SJSA1 (cell line): ENCODE measurements at regions not wholly inside any gene's neighbourhood (a gene's known extent, or its start where the extent isn't known, plus 50 kb on each side); places are given as distances from the start of the nearest gene placed in this dataset.

Experiments
- DNase-seq, 2 experiments: peaks; one replicate each; pipeline ENCODE4 v3.0.0-alpha.2; 2015 to 2020; ENCODE audit warnings: low spot score in 2 of 2, low read depth in 1 of 2
- H3K27ac ChIP-seq: fragments of 250-450 bp; sonication (Bioruptor Pico); 2 replicates; pipeline ENCODE4 v1.5.1; 2020; ENCODE audit warnings: mild to moderate bottlenecking, moderate library complexity
- H3K27me3 ChIP-seq: fragments of 250-450 bp; sonication (Bioruptor Pico); replicated peaks from 2 replicates; pipeline ENCODE4 v1.5.1; 2020; ENCODE audit warnings: mild to moderate bottlenecking, moderate library complexity
- H3K36me3 ChIP-seq: fragments of 250-450 bp; sonication (Bioruptor Pico); 2 replicates; pipeline ENCODE4 v1.5.1; 2020; ENCODE audit warnings: mild to moderate bottlenecking
- H3K4me1 ChIP-seq: fragments of 250-450 bp; sonication (Bioruptor Pico); replicated peaks from 2 replicates; pipeline ENCODE4 v1.6.1; 2021; ENCODE audit warnings: mild to moderate bottlenecking
- H3K4me3 ChIP-seq: fragments of 250-450 bp; sonication (Bioruptor Pico); 2 replicates; pipeline ENCODE4 v1.5.1; 2020; ENCODE audit warnings: mild to moderate bottlenecking
- H3K9me3 ChIP-seq: fragments of 250-450 bp; sonication (Bioruptor Pico); replicated peaks from 2 replicates; pipeline ENCODE4 v1.5.1; 2020; ENCODE audit warnings: mild to moderate bottlenecking

DNA sequence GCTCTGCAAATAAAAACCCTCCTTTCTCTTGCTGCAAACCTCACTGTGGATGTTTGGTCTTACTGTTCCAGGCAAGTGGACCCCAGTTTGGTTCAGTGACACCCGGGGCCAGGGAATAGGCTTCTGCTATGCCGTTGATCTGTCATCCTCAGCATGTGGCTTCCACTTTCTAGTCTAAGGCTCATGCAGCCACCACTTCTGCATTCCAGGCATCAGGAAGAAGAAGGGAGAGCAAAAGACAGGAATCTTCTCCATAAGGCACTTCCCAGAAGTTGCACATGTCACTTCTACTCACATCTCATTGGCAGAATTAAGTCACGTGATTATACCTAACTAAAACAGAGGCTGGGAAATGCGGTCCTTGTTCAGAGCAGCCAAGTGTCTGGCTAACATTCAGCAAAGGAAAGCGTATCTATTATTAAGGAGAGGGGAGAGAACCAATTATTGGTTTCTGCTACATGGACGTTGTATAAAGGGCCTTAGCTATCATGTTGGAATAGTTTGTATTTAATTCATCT, 173.6 kb upstream of the PFN2 start:
- no peak for DNase-seq
- no peaks in the 10 kb centered on the region for H3K36me3 ChIP-seq
- no peak overlapping the region for H3K27ac ChIP-seq
- peaks cover 20% of the 10 kb centered on the region for H3K4me1 ChIP-seq
- no peaks in the 10 kb centered on the region for H3K27me3 ChIP-seq
- H3K9me3 ChIP-seq, result no peaks in the 10 kb centered on the region
- no peak overlapping the region for H3K4me3 ChIP-seq

DNA sequence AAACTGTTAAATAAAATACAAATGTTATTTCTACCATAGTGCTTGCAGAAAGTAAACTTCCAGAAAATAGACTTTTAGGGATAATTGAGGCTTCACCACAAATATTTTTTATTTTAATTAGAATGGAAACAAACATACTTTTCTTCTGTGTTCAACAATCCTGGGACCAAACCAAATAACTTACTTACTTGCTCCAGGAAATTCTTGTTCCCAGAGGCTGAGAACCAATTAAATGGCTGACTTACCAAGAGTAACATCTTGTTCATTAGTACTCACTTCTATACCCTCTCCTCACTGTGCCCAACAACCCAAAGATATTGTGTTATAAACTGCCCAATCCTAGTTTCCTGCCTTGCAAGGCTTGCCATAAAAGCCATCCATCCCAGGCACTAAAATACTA, 172.2 kb upstream of the PFN2 start:
- Histone ChIP-seq H3K36me3 (no peaks in the 10 kb centered on the region), H3K4me1 (peaks cover 15% of the 10 kb centered on the region), H3K4me3 (no peak overlapping the region), H3K27me3 (no peaks in the 10 kb centered on the region), H3K9me3 (no peaks in the 10 kb centered on the region), H3K27ac (no peak overlapping the region)
- no peak for DNase-seq

DNA sequence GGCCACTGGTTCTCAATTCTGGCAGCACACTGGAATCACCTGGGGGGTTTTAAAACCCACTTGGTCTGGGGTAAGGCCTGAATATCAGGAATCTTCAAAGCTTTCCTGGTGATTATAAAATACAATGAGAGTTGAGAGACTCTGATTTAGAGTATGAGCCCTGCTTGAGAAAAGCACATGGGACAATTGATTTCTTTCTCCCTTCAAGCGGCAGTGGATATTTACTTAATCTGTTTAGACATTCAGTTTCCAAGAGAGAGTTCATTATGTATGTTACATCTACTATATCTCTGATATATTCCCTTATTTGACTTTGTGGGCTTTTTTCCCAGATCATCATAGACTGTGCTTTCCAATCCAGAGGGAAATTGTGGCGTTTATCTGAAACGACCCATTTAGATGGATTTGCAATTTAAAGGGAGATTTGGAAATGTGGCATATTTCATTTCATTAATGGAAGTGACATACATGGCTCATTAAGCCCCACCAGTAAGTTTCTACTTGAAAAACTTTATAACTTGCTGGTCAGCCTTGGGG, 171.2 kb upstream of the PFN2 start:
- no peak for DNase-seq
- no peaks in the 10 kb centered on the region for H3K27me3 ChIP-seq
- H3K4me1 ChIP-seq, result peaks cover 4% of the 10 kb centered on the region
- no peak overlapping the region for H3K4me3 ChIP-seq
- H3K9me3 ChIP-seq, result no peaks in the 10 kb centered on the region
- no peak overlapping the region for H3K27ac ChIP-seq
- no peaks in the 10 kb centered on the region for H3K36me3 ChIP-seq

DNA sequence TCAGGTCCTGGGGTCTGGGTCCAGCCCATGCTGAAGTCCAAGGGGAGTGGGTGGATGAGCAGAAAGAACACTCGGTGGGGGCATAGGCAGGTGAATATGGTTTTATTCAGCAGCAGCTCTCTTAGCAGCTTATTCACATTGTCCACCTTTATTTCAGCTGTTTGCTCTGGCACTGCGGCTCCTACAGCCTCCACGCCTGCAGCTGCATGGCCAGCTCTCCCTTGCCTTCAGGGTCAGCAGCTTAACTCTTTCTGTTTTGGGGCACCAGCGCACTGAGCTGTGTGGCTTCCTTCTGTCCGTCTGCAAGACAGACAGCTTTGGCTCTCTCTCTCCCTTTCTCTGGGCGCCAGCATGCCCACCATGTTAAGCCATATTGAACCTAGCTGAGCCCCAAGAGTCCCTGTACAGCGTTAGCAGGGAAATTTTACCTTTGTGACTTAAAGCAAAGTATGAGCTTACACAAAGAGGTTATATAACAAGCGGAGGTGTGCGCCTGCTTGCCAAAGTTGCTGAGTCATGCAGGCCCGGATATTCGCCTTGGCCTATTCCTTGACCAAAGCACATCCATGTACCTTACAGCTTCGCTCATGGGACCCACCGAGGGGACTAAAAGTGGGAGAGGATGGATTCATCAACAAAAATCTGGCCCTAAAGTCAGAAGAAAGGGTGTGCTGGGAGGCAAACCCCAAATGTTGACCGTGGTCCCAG, 170.1 kb upstream of the PFN2 start:
- no peak overlapping the region for H3K27ac ChIP-seq
- H3K27me3 ChIP-seq, result no peaks in the 10 kb centered on the region
- no peak overlapping the region for H3K4me3 ChIP-seq
- H3K4me1 ChIP-seq, result 0 out of 2 replicates have a peak, but pooled peaks cover 3% of the 10 kb centered on the region
- no peaks in the 10 kb centered on the region for H3K9me3 ChIP-seq
- DNase-seq, result no peak
- H3K36me3 ChIP-seq, result no peaks in the 10 kb centered on the region

DNA sequence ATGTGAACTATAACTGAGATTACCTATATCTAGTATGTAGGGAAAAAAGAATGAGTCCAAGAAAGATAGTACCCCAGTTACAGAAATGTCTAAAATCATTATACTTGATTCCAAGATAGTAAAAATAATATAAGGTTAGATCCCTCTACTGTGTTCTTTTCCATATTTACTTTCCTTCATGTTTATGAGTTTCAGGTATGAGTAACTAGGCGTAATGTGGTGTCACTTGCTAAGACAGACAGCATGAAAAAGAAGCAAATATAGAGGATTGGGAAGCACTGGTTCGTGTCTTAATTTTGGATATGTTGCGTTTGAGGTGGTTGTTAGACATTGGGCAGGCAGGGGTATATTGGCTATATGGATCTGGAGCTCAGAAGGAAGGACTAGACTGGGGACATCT, 168.1 kb upstream of the PFN2 start:
- H3K4me1 ChIP-seq, result peaks cover 10% of the 10 kb centered on the region
- H3K27ac ChIP-seq, result no peak overlapping the region
- H3K27me3 ChIP-seq, result no peaks in the 10 kb centered on the region
- no peak overlapping the region for H3K4me3 ChIP-seq
- no peaks in the 10 kb centered on the region for H3K9me3 ChIP-seq
- DNase-seq, result no peak
- no peaks in the 10 kb centered on the region for H3K36me3 ChIP-seq

DNA sequence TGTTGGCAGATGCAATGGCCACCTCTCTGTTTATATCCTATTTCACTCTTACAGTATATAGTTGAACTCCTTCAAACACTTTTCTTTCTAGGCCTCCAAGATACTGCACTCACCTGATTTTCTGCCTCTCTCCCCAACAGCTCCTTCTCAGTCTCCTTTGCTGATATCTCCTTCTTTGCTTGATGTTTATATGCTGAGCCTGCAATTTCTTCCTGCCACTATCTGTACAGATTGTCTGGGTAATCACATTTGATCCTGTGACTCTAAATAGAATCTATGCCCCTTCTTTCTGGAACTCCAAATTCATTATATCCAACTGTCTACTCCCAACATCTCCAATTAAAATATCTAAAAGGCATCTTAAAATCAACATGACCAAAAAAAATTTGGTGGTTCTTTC, 165.5 kb upstream of the PFN2 start:
- DNase-seq, result no peak
- Histone ChIP-seq H3K36me3 (no peaks in the 10 kb centered on the region), H3K4me1 (peaks cover 9% of the 10 kb centered on the region), H3K27ac (no peak overlapping the region), H3K4me3 (no peak overlapping the region), H3K27me3 (no peaks in the 10 kb centered on the region), H3K9me3 (no peaks in the 10 kb centered on the region)

DNA sequence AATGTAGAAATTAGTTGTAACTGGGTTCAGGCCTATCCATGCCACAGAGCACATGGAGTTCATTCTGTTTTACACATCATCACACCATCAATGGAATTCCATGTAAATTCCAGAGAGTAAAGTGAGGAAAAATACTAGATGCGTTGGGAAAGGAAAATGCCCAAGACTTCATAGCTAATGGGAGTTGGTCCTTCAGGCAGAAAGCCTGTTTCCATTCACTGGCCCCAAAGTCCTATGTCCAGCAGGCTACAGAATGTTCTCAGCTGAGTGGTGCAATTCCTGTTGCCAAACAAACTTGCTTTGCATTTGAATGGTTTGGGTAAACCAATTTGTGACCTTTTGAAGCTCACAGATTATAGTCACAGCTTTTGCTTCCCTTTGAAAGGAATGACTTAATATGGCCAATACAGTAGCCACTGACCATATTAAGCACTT, 164.6 kb upstream of the PFN2 start:
- no peaks in the 10 kb centered on the region for H3K27me3 ChIP-seq
- no peak overlapping the region for H3K27ac ChIP-seq
- H3K9me3 ChIP-seq, result no peaks in the 10 kb centered on the region
- peak in 1 of 2 experiments; percentile 10 for DNase-seq
- H3K36me3 ChIP-seq, result no peaks in the 10 kb centered on the region
- peaks cover 9% of the 10 kb centered on the region for H3K4me1 ChIP-seq
- no peak overlapping the region for H3K4me3 ChIP-seq

DNA sequence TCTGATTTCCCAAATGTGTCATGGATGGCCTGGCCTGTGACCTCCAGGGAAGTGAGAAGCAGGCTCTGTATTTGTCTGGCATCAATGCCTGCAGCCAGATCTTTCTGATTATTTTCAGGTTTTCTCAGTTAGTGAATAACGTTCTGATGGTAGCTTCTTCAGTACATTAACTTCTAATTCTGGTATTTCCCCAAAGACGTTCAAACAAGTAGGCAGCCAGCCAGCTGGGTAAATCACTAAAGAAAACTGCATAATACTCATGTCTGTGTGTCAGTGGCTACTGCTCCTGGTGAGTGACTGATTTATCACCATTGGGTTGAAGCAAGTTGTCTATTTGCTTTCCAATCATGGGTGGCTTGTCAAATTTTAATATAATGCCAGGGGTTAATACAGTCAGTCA, 162.6 kb upstream of the PFN2 start:
- Histone ChIP-seq H3K9me3 (no peaks in the 10 kb centered on the region), H3K36me3 (no peaks in the 10 kb centered on the region), H3K27me3 (no peaks in the 10 kb centered on the region), H3K4me1 (peaks cover 9% of the 10 kb centered on the region), H3K4me3 (no peak overlapping the region), H3K27ac (no peak overlapping the region)
- DNase-seq, result no peak

DNA sequence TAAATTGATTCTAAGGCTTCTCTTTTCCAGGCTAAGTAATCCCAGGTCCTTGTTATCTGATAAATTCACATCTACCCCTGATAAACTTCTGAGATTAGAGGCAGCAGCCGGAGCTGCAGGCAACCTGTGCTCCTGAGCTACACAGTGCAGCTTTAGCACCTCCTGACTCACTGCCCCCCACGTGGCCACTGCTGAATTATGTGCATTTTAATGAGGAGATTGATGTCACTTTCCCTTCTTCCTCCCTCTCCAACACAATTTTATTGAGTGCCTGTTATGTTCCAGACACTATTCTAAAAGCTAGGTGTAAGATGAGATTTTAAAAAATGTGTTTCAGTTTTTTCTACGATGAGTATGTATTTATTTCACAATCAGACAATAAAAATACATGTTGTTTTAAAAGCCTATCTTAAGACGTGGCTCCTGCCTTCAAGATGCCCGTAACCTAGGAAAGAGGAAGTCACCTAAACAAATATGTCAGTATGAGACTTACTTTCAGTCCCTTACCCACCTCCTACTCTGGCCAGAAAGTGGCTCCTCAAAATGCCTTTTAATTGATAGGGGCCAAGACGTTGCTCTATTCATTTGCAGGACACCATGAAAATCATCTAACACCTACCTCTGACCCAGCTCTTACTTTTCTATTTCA, 161.5 kb upstream of the PFN2 start:
- Histone ChIP-seq H3K4me3 (no peak overlapping the region), H3K9me3 (no peaks in the 10 kb centered on the region), H3K36me3 (no peaks in the 10 kb centered on the region), H3K27me3 (no peaks in the 10 kb centered on the region), H3K27ac (no peak overlapping the region), H3K4me1 (peaks cover 9% of the 10 kb centered on the region)
- DNase-seq, result no peak

DNA sequence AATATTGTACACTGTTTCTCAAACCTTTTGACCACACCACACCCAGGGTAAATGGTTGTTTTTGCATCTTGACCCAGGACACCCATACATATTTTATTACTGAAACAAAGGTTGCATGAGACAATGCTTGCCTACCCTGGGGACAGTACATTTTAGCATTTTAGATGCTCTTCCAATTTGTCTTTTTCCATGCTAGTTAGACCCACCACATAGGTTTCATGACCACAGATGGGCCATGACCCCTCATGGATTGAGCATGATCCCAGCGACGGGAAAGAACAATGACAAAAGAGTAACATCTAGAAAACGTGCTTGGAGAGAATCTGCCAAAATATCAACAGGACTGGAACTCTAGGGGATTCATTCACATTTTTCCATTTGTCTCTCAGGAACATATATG, 161.0 kb upstream of the PFN2 start:
- H3K4me1 ChIP-seq, result peaks cover 9% of the 10 kb centered on the region
- H3K27ac ChIP-seq, result no peak overlapping the region
- no peaks in the 10 kb centered on the region for H3K9me3 ChIP-seq
- no peak for DNase-seq
- no peaks in the 10 kb centered on the region for H3K27me3 ChIP-seq
- H3K36me3 ChIP-seq, result no peaks in the 10 kb centered on the region
- H3K4me3 ChIP-seq, result no peak overlapping the region

DNA sequence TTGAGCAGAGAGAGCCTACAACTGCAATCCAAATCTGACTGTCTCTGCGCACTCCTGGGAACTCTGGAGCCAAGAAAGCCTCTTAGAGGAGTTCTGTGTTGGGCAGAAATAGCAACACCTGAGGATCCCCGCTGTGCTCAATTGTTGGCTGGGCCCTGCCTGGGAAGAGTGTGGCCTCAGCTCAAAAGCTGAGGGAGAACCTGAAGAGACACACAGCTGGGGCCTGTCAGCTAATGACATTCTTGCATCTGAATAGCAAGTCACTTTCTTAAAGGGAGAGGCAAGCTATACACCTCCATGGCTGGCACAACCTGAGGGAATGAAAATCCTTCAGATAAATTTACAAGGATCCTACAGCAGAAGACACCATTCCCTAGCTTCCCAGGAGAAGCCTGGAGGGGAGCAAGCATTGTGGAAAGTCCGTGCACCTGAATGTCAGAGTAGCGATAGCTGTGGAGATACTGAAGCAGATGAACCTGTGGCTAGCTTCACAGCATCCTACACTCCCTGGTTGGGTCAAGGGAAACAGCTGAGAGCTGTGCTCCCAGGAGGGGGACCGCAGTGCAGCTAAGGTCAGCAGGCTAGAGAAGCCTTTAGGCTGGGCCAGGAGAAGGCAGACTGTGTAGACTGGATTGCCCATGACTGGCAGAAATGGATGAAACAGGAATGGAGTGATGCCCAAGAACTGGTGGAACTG, 159.9 kb upstream of the PFN2 start:
- no peak for DNase-seq
- Histone ChIP-seq H3K36me3 (no peaks in the 10 kb centered on the region), H3K9me3 (no peaks in the 10 kb centered on the region), H3K27me3 (no peaks in the 10 kb centered on the region), H3K4me1 (peaks cover 9% of the 10 kb centered on the region), H3K27ac (no peak overlapping the region), H3K4me3 (no peak overlapping the region)

DNA sequence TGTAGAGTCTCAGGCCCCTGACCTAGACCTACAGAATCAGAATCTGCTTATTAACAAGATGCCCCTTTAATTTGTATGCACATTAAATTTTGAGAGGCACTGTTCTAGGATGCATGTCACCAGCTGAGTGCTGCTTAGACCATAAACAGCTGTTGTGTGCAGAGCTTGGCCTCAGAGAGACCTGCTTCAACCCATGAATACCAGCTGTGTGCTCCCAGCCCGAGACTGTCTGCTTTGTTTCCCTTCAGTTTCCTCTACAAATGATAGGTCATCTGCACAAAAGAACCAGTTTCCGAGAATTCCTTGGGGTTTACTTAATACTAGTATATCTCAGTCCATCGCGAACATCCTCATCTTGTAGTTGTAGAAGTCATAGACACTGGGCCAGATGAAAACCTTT, 158.5 kb upstream of the PFN2 start:
- no peak overlapping the region for H3K27ac ChIP-seq
- H3K27me3 ChIP-seq, result no peaks in the 10 kb centered on the region
- H3K4me1 ChIP-seq, result 0 out of 2 replicates have a peak, but pooled peaks cover 2% of the 10 kb centered on the region
- H3K36me3 ChIP-seq, result no peaks in the 10 kb centered on the region
- no peak overlapping the region for H3K4me3 ChIP-seq
- no peaks in the 10 kb centered on the region for H3K9me3 ChIP-seq
- no peak for DNase-seq

DNA sequence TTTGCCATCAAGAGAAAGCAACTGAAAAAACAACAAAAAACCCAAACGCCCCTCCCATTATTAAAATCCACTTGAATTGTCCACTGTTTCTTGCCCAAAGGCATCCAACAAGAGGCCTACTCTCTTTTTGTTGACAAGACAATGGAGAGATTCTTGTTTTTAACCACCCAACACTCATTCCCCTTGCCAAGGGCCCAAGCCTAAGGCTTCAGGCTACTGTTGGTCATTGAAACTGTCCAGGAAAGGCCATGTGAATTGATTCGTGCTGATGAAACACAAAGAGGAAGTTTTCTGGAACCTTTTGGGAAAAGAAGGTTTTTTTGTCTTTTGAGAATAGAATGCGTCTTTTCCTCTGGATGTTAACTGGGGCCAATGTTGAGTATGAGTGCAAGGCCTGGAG, 157.4 kb upstream of the PFN2 start:
- 0 out of 2 replicates have a peak, but pooled peaks cover 2% of the 10 kb centered on the region for H3K4me1 ChIP-seq
- no peak overlapping the region for H3K27ac ChIP-seq
- no peak for DNase-seq
- no peaks in the 10 kb centered on the region for H3K9me3 ChIP-seq
- H3K36me3 ChIP-seq, result no peaks in the 10 kb centered on the region
- no peak overlapping the region for H3K4me3 ChIP-seq
- H3K27me3 ChIP-seq, result no peaks in the 10 kb centered on the region

DNA sequence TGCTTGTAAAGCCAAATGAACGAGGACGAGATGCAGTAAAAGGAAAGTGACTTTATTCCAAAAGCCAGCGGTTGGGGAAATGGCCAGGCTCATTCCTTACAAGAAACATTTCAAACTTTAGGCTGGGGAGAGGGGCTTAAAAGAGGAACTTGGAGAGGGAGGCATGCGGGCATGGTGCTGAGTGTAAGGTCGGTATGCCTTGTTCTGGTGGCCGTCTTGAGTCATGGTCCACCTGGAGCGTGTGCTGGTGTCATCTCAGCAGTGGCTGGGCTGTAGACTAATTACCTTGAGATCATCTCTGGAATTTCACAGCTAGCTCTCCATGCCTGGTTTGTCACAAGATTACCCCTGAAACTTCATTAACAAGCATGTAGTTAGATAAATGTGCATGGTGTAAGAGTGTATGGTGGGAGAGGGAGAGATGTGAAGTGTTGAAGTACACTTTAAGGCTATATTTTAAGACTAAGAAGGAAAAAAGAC, 156.4 kb upstream of the PFN2 start:
- Histone ChIP-seq H3K4me3 (no peak overlapping the region), H3K27me3 (no peaks in the 10 kb centered on the region), H3K9me3 (no peaks in the 10 kb centered on the region), H3K27ac (no peak overlapping the region), H3K4me1 (0 out of 2 replicates have a peak, but pooled peaks cover 2% of the 10 kb centered on the region), H3K36me3 (no peaks in the 10 kb centered on the region)
- DNase-seq, result no peak
